ENCODE measurements at regions not wholly inside any gene's neighbourhood (a gene's known extent, or its start where the extent isn't known, plus 50 kb on each side); places are given as distances from the start of the nearest gene placed in this dataset.

GRCh38 chr18:78911751-78912283, 67.8 kb upstream of the SALL3 start:
- TF ChIP-seq CTCF (IDR thresholded peaks at IDR 0.05; ENCODE audit: poor library complexity, severe bottlenecking), result no peak
- no peak for TF ChIP-seq REST (IDR thresholded peaks at IDR 0.05; ENCODE audit: borderline replicate concordance)
- TF ChIP-seq RAD21 (conservative IDR thresholded peaks at IDR 0.05), result no peak
- TF ChIP-seq POLR2AphosphoS5 (IDR thresholded peaks at IDR 0.05), result no peak
